ENCODE measurements at regions not wholly inside any gene's neighbourhood (a gene's known extent, or its start where the extent isn't known, plus 50 kb on each side); places are given as distances from the start of the nearest gene placed in this dataset.

DNA sequence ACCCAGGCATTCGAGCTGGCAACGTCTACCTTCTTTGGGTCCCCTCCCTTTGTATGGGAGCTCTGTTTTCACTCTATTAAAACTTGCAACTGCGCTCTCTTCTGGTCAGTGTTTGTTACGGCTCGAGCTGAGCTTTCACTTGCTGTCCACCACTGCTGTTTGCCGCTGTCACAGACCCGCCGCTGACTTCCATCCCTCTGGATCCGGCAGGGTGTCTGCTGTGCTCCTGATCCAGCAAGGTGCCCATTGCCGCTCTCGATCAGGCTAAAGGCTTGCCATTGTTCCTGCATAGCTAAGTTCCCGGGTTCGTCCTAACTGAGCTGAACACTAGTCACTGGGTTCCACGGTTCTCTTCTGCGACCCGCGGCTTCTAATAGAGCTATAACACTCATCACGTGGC is 183.5 kb upstream of the GALNTL6 start:
- no peak for DNase-seq

DNA sequence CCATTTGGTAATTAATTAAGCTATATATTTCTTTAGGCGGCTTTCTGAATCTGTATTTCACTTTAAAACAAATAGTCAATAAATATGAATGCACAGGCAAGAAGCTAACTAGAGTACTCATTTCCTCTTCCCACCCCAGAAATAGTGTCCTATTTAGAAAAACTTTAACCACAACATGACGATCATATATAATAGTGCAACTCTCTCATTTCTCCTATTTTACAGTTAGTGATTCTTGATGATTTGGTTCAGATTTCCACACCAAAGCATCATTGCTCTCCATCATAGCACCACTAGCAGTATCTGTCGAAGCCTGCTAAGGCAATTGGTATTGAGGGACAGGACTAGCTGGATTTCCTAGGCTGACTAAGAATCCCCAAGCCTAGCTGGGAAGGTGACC is 184.0 kb upstream of the GALNTL6 start:
- no peak for DNase-seq

DNA sequence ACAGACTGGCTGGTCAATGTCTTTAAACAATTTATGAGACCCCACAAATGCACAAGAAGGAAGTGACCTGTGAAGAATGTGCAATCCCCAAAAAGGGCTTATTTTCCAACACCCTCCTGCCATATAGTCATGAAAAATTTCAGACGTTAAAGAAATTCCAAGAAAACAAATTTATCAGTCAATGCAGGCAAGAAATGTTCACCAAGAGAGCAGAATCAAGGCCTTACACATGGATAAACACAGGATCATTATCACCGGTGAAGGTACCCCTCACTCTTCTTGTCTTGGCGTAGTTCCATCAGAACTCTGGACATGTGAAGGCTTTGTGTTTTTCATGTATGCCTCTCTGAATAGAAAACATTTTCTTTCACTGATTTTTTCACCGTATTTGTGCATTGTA is 186.7 kb upstream of the GALNTL6 start:
- DNase-seq, result no peak

DNA sequence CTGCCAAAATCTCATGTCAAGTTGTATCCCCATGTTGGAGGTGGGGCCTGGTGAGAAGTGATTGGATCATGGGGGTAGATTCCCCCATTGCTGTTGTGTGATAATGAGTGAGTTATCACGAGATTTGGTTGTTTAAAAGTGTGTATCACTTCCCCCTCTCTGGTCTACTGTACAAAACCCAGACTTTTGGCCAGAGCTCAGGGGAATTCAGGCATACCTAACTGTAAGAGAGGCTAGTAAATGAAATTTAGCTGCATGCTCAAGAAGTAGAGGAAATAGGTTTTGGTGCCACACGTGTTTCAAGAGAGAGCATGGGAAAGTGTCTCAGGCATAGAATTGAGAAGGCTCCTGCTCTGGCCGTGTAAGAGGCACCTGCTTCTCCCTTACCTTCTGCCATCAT is 190.5 kb upstream of the GALNTL6 start:
- DNase-seq, result no peak

DNA sequence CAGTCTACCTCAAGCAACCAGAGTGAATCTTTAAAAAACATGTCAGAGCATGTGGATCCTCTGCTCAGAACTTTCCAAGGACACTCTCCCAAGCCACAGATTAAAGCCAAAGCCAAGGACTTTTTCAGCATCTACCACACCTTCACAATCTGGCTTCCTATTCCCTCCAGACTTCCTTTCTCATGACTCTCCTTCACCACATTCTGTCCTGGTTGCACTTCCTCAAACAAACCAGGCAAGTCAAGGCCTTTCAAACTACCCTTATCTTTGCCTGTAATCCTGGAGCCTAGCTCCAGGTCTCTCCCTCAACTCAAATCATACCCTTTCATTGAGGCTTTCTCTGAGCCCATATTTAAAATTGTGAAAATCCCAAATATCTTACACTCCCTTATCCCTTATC is 191.6 kb upstream of the GALNTL6 start:
- no peak for DNase-seq

DNA sequence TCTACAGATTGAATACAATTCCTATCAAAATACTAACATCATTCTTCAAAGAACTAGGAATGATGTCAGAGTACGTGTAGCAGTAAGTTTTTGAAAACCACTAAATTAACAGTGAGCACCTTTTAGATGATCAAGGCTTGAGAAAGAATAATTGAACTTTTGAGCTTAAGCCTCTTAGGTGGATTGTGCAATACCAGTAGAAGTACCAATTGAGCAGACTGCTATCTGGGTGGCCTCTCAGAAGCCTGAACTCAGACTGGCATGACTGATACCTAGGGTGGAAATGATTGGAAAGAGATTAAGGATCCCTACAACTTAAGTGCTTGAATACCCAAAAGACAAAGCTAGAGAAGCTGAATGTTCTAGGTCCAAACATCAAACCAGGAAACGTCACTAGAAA is 200.3 kb upstream of the GALNTL6 start:
- no peak for DNase-seq

DNA sequence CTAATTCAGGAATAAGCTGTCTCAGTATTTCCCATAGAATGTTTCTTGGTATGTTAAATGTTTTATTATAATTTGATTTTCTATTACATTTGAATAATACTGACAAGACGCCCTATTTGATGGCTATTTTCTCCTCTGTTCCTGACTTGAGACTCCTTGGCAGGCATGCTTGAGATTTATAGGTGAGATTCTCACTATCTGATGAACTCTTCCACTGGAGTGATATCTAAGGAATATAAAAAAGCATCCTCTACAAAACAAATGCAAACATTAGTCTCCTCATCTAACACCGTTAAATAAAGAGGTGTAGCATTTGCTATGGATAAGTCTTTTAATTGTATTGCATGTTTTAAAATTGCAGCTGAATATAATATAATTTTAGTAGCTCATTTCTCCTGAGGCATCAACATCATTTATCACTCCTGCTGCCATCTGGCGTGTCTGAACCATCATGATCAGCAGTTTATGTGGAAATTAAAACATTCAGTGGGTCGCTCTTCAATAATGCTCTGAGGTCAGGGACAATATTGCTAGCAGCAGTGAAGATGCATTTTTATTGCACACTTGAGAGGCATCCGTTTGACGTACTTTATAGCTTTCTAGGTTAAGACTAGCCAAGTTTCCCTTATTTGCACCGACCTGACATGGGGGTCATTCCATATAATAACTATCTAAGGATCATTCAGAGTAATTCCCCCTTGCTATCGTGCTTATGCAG is 210.4 kb upstream of the GALNTL6 start:
- DNase-seq, result no peak

DNA sequence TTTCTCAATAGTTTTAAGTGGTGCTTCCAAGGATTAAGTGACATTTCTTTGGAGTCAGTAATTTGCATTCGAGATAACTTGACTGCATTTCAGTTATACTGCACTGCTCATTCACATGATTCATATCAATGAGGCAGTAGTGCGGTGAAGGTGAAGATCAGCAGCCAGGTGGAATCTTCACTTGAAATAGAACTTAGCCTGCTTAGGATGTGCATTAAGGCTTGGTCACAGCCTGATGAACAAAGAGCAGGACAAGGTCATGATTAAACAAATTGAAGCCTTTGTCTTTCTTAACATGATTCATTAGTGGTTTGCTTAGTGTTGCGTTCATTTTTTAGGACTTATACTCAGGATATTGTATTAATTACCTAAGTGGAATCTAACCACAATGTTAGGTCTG is 212.1 kb upstream of the GALNTL6 start:
- DNase-seq, result no peak

DNA sequence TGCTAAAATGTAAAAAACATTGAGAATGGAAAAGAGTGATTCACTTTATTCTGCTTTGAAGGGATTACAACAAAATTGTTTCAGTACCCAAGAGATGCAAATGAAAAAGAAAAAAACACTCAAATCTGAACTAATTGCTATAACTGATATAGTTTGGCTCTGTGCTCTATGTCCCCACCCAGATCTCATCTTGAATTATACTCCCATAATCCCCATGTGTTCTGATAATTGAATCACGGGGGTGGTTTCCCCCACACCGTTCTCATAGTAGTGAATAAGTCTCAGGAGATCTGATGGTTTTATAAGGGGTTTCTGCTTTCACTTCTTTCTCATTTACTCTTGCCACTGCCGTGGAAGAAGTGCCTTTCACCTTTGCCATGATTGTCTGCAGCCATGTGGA is 213.6 kb upstream of the GALNTL6 start:
- DNase-seq, result no peak

DNA sequence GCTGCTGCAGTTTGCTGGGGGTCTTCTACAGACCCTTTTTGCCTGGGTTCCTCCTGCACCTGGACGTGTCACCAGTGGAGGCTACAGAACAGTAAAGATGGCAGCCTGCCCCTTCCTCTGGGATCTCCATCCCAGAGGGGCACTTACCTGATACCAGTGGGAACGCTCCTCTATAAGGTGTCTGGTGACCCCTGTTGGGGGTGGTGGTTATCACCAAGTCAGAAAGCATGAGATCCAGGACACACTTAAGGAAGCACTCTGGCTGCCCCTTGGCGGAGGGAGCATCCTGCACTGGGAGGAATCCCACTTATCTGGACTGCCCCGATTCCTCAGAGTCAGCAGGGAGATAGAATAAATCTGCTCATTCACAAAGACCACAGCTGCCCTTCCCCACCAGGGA is 218.9 kb upstream of the GALNTL6 start:
- no peak for DNase-seq

DNA sequence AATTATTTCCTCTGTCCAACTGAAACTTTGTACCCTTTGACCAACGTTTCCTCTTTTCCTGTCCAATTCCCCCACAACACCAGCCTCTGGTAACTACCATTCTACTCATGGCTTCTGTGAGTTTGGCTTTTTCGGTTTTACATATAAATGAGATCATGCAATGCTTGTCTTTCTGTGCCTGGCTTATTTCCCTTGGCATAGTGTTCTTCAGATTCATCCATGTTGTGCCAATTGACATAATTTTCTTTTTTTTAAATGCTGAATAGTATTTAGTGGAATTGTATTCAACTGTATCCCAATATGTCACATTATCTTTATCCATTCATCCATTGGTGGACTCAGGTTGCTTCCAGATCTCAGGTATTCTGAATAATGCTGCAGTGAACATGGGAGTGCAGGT is 222.5 kb upstream of the GALNTL6 start:
- DNase-seq, result no peak

DNA sequence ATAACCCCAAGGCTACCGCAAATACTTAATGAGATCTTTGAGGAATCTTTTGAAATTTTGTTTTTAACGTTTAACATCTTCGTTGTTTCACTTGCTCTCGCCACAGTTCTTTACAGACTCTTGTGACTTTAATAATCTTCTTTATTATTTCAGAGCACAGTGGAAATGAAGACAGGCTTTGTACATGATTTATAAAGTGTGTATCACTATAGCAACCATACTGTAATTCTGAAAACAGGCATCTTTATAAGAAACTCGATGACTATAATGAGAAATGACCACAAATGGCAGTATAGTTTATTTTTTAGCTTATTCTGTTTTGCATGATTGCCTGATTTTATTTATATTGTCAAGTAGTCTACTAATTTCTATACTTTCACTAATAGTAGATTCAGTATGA is 224.4 kb upstream of the GALNTL6 start:
- no peak for DNase-seq

DNA sequence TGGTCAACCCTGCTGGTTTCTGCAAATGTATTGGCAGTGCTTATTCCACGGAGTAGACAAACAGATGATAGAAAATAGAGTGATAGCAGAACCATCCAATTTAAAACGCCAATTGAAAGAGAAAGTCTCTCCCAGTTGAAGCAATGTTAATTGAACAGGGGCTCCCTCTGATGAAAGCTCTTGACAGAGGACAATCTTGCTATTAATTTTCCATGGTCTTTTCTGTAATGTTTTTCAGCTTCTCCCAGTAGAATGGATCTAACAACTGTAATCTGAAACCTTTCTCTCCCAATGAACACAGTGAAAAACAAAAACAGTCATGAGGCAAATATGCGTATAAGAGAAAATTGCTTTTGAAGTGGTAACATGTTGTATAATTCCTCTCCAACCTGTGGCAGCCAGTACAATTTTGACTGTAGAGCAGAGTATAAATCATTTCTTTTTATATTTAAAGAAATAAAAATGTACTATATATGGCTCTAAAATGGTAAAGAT is 225.1 kb upstream of the GALNTL6 start:
- DNase-seq, result no peak

DNA sequence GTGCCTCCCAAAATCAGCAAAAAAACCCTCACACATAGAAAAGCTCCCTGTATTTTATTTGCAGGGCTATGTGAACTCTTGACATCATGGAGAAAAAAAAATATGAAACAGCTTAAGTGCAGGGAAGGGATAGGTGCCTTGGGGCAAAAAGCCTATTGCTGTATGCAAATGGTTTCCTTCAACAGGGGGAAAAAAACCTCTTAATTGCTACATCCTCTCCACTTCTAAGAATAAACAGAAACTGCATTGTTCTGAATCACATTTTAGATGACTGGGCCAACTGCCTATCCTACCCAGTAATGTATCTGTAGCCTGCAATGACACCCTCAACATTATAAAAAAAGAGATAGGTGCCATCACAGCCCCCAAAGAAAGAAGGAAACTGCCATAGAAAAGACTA is 229.4 kb upstream of the GALNTL6 start:
- DNase-seq, result no peak

DNA sequence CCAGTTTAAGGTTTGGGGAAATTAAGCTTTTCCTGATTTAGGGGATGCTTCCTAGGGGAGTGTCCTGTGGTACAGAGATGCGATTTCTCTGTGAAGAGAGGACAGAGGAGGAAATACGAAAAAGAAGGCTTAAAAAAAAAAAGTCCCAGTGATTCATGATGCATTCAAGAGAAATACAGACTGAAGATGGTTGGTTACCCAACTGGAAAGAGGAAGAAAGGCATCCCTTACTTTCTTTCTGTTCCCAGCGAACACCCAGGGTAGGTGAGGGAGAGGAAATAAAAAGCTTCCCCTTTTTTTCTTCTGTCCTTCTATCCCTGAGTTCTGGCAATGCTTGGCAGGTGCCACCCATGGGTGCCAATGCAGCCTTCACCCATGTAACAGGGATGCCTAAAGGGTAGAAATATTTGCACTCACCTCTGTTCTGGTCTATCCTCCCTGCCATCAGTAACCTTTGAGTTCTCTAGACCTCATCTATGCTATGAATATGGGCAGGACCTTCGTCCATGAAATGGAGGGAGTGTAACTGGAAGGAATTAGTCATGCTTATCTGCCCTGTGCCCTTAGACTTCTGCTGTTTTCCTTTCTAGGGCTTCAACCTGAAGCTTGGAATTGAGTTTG is 230.1 kb upstream of the GALNTL6 start:
- no peak for DNase-seq

DNA sequence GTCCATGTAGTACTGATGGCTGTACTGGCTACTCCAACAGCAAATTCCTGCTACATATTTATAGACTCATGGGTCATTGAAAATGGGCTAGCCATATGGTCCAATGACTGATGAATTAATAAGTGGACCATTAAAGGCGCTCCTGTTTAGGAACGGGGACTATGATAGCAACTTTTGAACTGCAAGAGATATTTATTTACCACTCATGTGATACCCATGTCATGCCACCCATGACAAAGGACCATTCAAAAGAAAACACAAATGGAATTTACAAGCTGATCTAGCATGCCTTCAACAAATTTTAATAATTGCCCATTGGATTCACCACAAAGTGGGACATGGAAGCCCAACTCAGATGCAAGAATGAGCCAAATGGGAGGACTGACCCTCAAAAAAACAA is 240.0 kb upstream of the GALNTL6 start:
- no peak for DNase-seq

DNA sequence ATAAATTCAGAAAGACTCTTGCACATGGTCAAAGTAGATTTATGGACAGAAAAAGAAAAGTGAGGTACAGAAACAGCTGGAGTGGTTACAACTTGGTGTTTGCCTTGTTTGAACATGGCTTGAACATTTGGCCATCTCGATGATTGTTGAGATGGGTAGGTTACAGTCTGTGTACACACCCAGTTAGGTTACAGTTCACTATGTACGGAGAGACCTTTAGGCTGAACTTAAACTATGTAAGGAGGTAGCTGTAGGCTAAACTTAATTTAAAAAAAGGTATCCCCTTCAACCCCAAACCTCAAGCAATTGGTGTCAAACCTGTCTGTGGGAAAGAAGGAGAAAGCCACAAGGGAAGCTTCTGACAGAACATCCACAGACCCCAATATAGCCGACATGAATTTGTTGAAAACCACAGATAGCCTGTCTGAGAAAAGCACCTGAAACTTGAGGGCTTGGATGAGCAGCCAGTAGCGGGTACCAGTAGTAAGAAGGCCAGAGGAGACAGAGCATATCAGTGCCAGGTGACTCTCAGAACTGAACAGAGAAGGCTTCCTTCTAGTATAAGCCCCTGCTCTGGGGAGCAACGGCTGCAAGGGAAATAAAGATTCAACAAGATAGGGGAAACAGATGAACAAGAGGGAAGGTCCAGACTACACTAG is 247.9 kb upstream of the GALNTL6 start:
- DNase-seq, result no peak

DNA sequence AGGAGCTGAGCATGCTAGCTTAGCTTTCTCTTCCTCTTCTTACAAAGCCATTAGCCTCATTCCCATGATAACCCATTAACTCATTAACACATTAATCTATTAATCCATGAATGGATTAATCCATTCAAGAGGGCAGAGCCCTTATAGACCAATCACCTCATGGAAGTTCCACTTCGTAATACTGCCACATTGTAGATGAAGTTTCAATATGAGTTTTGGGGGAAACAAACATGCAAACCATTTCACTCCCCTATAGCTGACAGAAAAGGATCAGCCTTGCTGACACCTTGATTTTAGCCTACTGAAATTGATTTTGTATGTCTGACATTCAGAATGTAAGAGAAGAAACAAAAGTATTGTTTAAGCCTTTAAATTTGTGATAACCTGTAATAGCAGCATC is 251.8 kb upstream of the GALNTL6 start:
- DNase-seq, result no peak

DNA sequence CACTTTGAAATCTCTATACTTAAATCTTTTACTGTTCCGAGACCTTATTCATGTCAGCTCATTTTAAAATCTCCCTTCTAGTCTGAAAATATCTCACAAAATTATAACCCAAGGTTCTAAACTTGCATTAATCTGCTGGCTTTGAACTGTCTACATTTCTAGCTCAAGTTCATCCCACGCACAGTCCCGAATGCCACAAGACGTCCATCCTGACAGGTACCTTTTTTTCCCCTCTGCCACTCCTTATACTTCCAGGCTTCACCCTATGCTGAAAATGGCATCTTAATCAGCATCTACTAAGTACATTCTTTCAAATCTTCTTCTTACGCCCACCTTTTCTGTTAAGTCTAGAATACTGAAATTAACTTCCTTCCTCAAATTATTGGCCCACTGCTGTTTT is 259.2 kb upstream of the GALNTL6 start:
- DNase-seq, result no peak

DNA sequence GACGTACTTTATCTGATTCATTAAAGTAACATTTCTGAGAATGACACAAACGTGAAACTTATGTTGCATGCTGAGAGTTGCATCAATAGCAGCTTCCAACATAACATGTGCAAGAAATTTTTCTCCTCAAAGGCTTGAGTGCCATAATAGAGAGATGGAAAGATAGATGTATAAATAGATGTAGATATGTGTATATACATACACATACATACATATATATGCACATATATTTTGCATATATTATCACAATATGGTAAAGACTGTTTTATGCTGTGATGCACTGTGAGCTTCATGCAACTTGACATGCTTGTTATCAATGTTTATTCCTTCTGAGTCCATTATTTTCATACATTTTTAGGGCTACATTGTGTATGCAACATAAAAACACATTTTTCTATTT is 270.6 kb upstream of the GALNTL6 start:
- DNase-seq, result no peak

DNA sequence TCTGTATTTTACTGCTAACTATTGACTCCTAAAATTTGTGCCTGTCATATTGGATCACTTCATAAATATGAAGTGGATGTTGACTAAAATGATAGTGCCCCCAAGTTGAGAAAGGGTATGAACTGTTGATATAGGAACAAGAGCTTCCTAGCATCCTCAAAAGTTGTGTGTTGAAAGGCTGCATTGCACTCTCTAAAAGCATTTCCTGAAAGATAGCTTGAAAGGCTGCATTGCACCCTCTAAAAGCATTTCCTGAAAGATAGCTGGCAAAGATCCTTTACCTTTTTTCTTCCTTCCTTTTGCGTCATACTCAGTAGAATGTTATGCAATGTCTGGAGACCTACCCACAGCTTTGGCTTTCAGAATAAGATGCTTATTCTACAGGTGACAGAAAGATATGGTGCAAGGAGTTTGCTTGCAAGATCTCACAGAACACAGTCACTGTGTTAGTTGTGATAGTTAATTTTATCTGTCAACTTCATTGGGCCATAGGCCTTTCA is 274.6 kb upstream of the GALNTL6 start:
- no peak for DNase-seq

DNA sequence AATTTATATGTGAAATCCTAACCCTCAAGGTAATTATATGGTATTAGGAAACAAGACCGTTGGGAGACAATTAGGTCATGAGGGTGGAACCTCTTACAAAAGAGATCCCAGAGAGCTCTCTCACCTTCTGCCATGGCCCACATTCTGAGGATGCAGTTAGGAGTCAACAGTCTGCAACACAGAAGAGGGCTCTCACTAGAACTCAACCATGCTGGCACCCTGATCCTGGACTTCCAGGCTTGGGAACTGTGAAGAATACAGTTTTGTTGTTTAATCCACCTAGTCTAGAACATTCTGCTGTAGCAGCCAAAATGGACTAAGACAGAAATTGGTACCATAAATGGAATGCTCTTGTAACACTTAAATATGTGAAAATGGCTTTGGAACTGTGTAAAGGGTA is 278.8 kb upstream of the GALNTL6 start:
- no peak for DNase-seq

DNA sequence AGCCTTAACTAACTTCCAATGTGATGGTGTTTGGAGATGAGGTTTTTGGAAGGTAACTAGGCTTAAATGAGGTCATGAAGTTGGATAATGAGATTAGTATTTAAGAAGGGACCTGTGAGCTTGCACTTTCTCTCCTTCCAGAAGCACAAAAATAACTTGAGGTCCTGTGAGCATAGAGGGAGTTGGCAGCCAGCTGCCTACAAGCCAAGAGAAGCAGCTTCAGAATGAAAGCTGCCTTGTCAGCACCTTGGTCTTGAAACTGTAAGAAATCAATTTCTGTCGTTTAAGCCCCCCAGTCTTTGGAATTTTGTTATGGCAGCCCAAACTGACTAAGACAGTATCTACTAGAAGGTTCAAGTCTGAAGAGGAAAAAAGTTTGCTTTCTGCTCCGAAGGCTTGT is 280.2 kb upstream of the GALNTL6 start:
- no peak for DNase-seq

DNA sequence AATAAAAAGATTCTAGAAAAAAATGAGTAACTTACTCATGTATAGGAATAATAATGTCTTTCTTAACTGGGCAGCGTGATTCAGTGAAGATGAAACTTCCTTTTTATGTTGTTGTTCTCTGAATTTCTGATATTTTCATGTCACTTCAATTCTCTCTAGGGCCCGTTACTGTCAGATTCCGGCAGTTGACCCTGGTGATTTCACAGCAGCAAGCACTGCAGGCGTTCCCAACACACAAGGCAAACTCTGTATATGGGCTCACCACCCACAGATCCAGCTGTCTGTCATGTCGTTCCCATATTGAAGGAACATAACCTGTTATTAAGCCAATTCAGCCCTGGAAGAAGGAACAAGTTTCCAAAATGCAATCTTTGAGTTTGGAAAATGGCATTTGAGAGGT is 288.3 kb upstream of the GALNTL6 start:
- no peak for DNase-seq
